GM12874 (cell line): ENCODE measurements at regions not wholly inside any gene's neighbourhood (a gene's known extent, or its start where the extent isn't known, plus 50 kb on each side); places are given as distances from the start of the nearest gene placed in this dataset.

Source experiments
- TF ChIP-seq, protein P1 (sequence below): IDR thresholded peaks from 2 replicates; pipeline ENCODE4 v1.5.1; 2011; ENCODE audit warnings: low read depth, mild to moderate bottlenecking, control low read depth, low read length, moderate library complexity; ENCODE audit not compliant: insufficient read depth

DNA sequence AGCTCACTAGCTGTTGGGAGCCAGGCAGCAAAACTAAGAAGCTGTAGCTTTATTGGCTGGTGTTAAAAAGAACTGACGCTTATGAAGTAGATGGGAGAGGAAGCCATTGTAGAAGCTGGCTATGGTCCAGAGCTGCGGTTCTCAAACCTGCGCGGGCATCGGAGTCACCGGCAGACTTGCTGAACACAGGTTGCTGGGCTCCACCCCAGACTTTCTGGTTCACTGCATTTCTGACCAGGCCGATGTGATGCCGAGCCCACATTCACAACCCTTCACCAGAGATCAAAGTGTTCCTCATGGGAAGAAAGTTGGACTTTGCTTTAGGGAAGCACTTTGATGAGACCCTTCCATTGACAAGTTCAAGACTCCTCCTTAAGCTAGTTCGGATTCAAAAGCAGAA lies 231.6 kb downstream of the QKI start:
- TF ChIP-seq, protein P1, sequence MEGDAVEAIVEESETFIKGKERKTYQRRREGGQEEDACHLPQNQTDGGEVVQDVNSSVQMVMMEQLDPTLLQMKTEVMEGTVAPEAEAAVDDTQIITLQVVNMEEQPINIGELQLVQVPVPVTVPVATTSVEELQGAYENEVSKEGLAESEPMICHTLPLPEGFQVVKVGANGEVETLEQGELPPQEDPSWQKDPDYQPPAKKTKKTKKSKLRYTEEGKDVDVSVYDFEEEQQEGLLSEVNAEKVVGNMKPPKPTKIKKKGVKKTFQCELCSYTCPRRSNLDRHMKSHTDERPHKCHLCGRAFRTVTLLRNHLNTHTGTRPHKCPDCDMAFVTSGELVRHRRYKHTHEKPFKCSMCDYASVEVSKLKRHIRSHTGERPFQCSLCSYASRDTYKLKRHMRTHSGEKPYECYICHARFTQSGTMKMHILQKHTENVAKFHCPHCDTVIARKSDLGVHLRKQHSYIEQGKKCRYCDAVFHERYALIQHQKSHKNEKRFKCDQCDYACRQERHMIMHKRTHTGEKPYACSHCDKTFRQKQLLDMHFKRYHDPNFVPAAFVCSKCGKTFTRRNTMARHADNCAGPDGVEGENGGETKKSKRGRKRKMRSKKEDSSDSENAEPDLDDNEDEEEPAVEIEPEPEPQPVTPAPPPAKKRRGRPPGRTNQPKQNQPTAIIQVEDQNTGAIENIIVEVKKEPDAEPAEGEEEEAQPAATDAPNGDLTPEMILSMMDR = no peak

DNA sequence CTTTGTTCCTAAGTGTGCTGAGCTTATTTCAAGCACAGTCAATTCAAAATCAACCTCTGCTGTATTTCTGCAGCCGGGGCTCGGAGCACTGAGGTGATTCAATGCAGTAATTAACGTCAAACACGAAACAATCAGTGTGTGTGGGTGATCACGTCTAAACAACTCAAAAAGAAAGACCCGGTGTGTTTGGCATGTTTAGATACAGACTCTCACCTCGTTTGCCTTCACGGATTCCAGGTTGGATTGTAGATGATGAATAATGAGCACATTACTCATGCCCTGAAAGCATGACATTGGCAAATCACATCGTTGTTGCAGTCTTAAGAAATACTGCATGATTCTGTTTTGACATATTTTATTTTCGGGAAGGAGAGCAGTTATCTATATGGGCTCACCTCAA lies 231.0 kb downstream of the QKI start:
- TF ChIP-seq, protein P1 = no peak

DNA sequence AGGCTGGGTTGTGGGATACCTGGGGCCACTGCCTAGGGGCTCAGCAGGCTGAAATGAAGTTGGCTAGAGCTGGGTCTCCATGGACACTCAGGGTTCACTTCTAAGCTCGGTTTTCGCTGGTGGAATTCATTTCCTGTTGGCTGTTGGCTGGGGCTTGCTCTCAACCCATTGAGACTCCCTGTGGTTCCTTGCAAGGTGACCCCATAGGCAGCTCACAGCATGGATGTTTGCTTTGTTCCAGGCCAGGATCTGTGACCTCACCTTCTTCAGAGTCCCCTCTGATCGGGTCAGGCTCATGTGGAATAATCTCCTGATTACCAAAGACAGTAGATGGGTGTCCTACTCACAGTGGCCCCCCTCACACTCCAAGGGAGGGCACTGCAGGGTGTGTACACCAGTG lies 229.3 kb downstream of the QKI start:
- TF ChIP-seq, protein P1 = no peak

DNA sequence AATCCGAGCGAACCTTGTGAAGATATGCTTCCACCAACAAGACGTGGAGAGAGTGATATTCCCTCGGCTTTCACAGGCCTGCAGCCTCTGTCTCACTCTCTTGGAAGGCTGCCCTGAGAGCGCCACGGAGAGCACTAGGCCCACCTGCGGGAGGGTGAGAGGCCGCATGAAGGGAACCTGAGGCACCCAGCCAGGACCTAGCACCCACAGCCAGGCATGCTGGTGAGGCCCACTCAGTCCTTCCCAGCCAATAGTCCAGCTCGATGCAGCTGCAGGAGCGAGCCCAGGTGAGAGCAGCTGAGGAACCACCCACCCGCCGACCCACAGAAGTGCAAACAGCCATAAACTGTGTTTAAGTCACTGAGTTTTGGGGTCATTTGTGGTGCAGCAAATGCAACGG lies 227.2 kb downstream of the QKI start:
- TF ChIP-seq, protein P1 = no peak

DNA sequence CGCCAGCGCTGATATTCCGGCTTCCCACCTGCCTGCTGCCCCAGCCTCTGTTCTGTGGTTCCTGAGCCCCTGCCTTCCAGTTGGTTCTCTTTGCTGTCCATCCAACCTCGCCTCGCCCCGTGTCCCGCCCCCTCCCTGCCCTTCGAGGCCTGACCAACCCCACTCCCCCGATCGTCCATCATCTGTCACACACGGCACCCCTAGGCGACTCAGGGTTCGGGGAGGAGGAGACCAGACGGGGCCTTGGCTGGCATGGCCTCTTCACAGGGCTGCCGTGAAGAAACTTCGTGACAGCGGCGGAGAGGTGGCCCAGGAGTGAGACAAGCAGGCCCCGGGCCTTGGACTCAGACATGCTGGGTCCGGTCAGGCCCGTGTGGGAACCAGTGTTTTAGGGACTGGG lies 226.1 kb downstream of the QKI start:
- TF ChIP-seq, protein P1 = no peak

DNA sequence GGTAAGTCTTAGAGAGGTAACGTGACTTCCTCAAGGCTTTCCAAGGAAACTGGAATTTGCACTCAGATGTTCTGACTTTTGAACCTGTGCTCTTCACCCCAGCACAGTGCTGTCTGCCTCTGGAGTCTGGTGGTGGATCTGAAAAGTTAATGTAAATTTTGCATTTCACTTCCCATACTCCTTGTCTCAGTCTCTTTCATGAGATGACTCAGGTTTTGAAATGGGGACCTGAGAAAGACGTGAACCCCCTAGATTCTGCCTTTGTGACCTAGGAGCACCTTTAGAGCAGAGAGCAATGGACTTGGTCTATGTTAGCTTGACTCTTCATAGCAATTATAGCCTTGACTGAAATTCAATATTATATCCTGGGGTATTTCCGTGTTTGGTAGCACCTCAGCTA lies 223.0 kb downstream of the QKI start:
- TF ChIP-seq, protein P1 = no peak

DNA sequence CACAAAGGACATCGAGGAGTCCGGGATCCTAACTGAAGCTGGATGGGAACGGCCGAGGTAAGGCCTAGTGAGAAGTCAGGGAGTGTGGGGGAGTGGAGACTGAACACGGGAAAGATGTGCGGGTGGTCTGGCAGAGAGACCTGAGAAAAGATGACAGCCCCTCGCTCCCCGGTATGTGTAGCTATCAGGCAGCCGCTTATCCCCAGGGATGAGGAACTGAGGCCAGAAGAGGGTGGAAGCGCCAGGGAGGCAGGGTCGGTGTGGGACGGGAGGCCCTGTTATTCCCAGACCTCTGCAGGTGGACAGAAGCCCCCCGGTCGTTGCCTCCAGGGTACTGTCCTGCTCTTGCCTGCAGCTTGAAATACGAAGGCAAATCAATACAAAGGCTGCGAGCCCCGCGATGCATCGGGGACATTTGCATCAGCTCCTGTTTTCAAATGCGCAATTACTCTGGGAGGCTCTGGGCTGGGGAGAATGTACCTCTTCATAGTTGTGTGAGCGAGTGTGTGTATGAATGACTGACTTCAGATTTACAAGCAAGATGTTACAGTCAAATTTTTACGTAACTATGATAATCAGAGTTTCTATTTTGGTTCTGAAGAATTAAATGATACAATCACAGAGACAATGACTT lies 221.3 kb downstream of the QKI start:
- TF ChIP-seq, protein P1 = no peak
